ENCODE measurements at regions not wholly inside any gene's neighbourhood (a gene's known extent, or its start where the extent isn't known, plus 50 kb on each side); places are given as distances from the start of the nearest gene placed in this dataset.

GRCh38 chr9:10697044-10697443, 84.2 kb upstream of the PTPRD start:
- no peak for TF ChIP-seq CTCF (IDR thresholded peaks at IDR 0.05; ENCODE audit: borderline replicate concordance, extremely low read depth, low read length, poor library complexity, severe bottlenecking)
- TF ChIP-seq EZH2 (IDR thresholded peaks at IDR 0.05; ENCODE audit: borderline replicate concordance, low read depth, low read length, severe bottlenecking): no peak
